Testis (tissue), 2 donors: ENCODE measurements at regions not wholly inside any gene's neighbourhood (a gene's known extent, or its start where the extent isn't known, plus 50 kb on each side); places are given as distances from the start of the nearest gene placed in this dataset.

Source experiments
- CTCF ChIP-seq, 3 experiments: fragments of 450-650 bp in 2 of 3; fragments of 200-600 bp in 1 of 3; sonication (generic) in 1 of 3; IDR thresholded peaks; one replicate each; pipeline ENCODE4 v1.5.1; 2016 to 2019; ENCODE audit warnings: antibody characterized with exemption in 3 of 3, mild to moderate bottlenecking in 2 of 3, moderate library complexity in 1 of 3
- POLR2A ChIP-seq: fragments of 450-650 bp; IDR thresholded peaks from one replicate; pipeline ENCODE4 v1.6.1; 2017; ENCODE audit warnings: antibody characterized with exemption, mild to moderate bottlenecking, moderate library complexity

GRCh38 chr5:136458481-136458880, 93.1 kb upstream of the TRPC7 start:
- TF ChIP-seq CTCF (IDR thresholded peaks at IDR 0.05) (no peak), POLR2A (no peak)
